Calu3 (cell line): ENCODE measurements at regions not wholly inside any gene's neighbourhood (a gene's known extent, or its start where the extent isn't known, plus 50 kb on each side); places are given as distances from the start of the nearest gene placed in this dataset.

Experiments
- BruUV-seq: library from RNA; stranded (reverse); fragments of 400-500 nt; replicated peaks from 2 replicates; lab custom pipeline; 2021; lab: Mats Ljungman, UMichigan
- CTCF ChIA-PET: fragments of 300-600 bp; sonication (Branson Sonifier 250); formaldehyde crosslinking; loops from one replicate; lab custom pipeline; 2022; ENCODE audit warnings: antibody characterized with exemption; lab: Charles Lee
- DNase-seq: peaks from one replicate; pipeline ENCODE4 v3.0.0; 2022
- H3K27ac Mint-ChIP-seq: one replicate; pipeline ENCODE4 v1.8.0; 2022; ENCODE audit warnings: mixed read lengths; ENCODE audit not compliant: unreplicated experiment
- H3K27me3 Mint-ChIP-seq: one replicate; pipeline ENCODE4 v1.8.0; 2022; ENCODE audit warnings: mixed read lengths; ENCODE audit not compliant: unreplicated experiment
- H3K36me3 Mint-ChIP-seq: one replicate; pipeline ENCODE4 v1.8.0; 2022; ENCODE audit warnings: mild to moderate bottlenecking, moderate library complexity, mixed read lengths; ENCODE audit not compliant: insufficient read depth, unreplicated experiment
- H3K4me1 Mint-ChIP-seq: one replicate; pipeline ENCODE4 v1.8.0; 2022; ENCODE audit warnings: mild to moderate bottlenecking, low read depth, mixed read lengths; ENCODE audit not compliant: unreplicated experiment
- H3K4me3 Mint-ChIP-seq: one replicate; pipeline ENCODE4 v1.8.0; 2022; ENCODE audit warnings: mild to moderate bottlenecking, low read depth, moderate library complexity, mixed read lengths; ENCODE audit not compliant: unreplicated experiment
- H3K9me3 Mint-ChIP-seq: one replicate; pipeline ENCODE4 v1.8.0; 2022; ENCODE audit warnings: low read depth, mixed read lengths; ENCODE audit not compliant: unreplicated experiment
- intact Hi-C: fragments of 100-400 bp; cut with micrococcal nuclease; formaldehyde crosslinking; loops from one replicate; pipeline ENCODE4 v1.10.0; 2022; ENCODE audit not compliant: unreplicated experiment
- TF ChIP-seq, protein P1 (sequence below): fragments of 200-600 bp; IDR thresholded peaks from one replicate; pipeline ENCODE4 v1.8.0; 2022; ENCODE audit warnings: antibody characterized with exemption; ENCODE audit not compliant: unreplicated experiment

DNA sequence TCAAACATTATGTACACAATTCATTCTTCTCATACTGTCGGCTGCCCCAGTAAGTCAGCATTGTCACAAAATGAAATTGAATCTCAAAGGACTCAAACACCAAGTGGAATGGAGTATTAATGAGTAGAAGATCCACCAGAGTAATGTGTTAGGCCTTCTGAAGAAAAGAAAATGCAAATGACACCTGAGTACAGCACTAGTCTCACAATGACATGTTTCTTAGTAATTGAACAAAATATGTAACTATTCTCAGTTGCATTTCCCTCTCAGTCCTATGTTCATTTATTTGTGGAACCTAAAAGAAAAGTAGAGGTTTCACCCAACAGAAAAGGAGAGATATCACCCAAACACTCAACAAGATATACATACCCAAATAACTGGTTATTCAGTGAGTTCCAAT is 283.9 kb upstream of the THBS1 start:
- CTCF ChIA-PET = no interaction called here
- Mint-ChIP-seq H3K9me3 (peaks cover 3% of the 10 kb centered on the region), H3K27ac (no peak overlapping the region), H3K36me3 (no peaks in the 10 kb centered on the region), H3K27me3 (no peaks in the 10 kb centered on the region), H3K4me3 (no peak overlapping the region), H3K4me1 (peaks cover 17% of the 10 kb centered on the region)
- DNase-seq = no peak
- no TSS peak for BruUV-seq
- TF ChIP-seq, protein P1, sequence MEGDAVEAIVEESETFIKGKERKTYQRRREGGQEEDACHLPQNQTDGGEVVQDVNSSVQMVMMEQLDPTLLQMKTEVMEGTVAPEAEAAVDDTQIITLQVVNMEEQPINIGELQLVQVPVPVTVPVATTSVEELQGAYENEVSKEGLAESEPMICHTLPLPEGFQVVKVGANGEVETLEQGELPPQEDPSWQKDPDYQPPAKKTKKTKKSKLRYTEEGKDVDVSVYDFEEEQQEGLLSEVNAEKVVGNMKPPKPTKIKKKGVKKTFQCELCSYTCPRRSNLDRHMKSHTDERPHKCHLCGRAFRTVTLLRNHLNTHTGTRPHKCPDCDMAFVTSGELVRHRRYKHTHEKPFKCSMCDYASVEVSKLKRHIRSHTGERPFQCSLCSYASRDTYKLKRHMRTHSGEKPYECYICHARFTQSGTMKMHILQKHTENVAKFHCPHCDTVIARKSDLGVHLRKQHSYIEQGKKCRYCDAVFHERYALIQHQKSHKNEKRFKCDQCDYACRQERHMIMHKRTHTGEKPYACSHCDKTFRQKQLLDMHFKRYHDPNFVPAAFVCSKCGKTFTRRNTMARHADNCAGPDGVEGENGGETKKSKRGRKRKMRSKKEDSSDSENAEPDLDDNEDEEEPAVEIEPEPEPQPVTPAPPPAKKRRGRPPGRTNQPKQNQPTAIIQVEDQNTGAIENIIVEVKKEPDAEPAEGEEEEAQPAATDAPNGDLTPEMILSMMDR = no peak
- intact Hi-C loops = no loop called here

DNA sequence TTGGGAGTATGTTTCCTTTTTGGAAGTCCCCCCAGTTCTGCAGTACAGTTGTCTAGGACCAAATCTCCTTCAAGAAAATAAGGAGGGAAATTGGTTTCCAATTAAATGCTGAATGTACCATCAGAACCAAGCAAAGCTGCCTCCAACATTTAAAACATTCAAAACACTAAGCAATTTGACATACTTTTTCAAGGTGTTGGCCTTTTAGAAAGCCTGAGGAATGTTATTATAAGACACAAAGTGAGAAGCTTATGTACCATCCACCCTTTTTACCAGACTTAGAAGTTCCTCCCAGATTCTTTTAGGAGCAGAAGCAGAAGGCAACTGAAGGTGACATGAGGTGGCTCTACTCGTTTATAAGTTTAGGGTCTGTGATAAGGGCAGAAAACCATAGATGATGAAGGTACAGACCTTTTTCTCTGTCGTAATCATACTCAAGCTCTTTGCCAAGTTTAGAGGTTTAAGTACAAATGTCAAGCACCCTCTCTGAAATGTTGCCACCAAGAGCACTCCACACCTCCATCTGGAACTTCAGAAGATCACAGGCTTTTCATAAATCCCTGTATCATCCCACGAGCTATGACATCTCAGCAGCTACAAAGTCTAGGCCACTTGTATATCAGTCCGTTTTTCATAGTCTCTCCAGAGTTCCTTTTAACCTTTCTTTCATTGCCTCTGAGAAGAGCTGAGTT is 282.5 kb upstream of the THBS1 start:
- no peak overlapping the region for H3K4me3 Mint-ChIP-seq
- no peak for DNase-seq

DNA sequence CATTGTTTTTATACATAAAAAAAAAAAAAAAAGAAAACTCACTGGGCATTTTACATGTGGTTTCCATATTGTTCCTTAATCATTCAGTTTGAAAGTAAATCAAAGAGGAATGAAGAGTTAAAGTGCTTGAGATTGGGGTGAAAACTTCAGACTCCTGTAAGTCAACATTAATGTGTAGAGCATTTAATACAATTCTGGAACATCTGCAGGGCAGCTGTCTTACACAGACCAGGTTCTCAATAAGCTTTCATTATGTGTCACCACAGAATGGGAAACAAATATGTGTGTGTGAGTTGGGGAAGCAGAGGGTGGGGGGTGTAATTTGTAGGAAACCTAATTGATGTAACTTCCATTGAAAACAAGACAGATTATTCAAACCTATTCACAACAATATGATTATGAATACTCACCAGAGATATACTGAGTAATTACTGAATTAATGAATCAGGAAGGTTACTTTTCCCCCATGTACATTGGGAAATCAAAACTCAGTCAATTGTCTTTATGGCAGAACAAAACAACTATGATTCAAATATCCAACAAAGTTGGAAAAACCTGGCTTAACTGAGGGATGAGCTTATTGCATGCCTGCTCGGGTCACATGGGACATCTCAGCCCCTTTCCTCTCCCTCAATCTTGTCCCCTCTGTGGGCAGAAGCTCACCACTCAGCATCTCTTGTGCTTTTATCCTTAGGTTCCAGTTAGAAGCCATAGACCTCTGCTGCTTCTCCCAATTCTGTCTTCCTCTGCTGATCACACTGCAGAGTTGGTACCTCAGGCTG is 281.2 kb upstream of the THBS1 start:
- H3K36me3 Mint-ChIP-seq = no peaks in the 10 kb centered on the region
- H3K27me3 Mint-ChIP-seq = no peaks in the 10 kb centered on the region
- BruUV-seq = no TSS peak
- intact Hi-C loops = no loop called here
- H3K4me3 Mint-ChIP-seq = no peak overlapping the region
- DNase-seq = no peak
- TF ChIP-seq, protein P1 = no peak
- H3K4me1 Mint-ChIP-seq = peaks cover 17% of the 10 kb centered on the region
- CTCF ChIA-PET = no interaction called here
- H3K9me3 Mint-ChIP-seq = peaks cover 3% of the 10 kb centered on the region
- no peak overlapping the region for H3K27ac Mint-ChIP-seq

More for the DNA sequence above, 282.5 kb upstream of the THBS1 start:
- BruUV-seq = no TSS peak
- Mint-ChIP-seq H3K27ac (no peak overlapping the region), H3K9me3 (peaks cover 3% of the 10 kb centered on the region), H3K36me3 (no peaks in the 10 kb centered on the region), H3K27me3 (no peaks in the 10 kb centered on the region), H3K4me1 (peaks cover 17% of the 10 kb centered on the region)
- intact Hi-C loops = no loop called here
- TF ChIP-seq, protein P1 = no peak
- CTCF ChIA-PET = interaction anchor here (0.6 kb wide), 1 partner anchor 283 kb away, joined by 4 read pairs; no protein-coding TSS in a partner anchor

DNA sequence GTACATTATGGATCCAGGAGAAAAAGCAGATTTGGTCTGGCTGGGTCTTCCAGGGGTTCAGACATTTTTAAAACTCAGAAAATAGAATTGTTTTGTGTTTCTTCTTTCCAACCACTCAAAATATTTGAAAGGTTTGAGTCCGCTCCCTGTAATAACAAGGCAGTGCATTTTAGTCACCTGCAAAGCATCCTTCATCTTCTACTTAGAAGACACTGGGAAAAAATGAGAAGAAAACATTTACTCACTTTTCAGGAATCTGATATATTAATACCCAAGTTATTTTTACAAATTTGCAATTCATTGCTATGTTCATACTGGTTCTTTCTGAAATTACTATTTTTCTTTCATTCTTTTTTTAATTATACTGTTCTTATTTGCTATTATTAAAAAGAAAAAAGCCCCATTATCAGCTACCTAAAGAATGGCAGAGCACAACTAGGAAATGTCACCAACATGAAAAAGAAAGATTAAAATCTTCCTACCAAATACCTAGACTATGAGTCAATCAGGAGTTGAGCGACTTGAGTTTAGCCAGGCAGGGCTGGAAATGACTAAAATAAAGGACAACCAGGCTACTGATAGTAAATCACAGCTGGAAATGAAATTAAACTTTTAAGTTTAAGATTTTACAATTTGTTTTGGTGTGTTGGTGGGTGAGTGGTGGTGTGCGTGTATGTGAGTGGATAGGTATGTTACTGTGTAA is 280.3 kb upstream of the THBS1 start:
- BruUV-seq = no TSS peak
- CTCF ChIA-PET = no interaction called here
- Mint-ChIP-seq H3K4me3 (no peak overlapping the region), H3K36me3 (no peaks in the 10 kb centered on the region), H3K27me3 (no peaks in the 10 kb centered on the region), H3K27ac (peak overlapping the region; percentile 30), H3K9me3 (peaks cover 3% of the 10 kb centered on the region), H3K4me1 (peaks cover 17% of the 10 kb centered on the region)
- TF ChIP-seq, protein P1 = no peak
- DNase-seq = peak; percentile 2
- intact Hi-C loops = no loop called here
